Ovary (tissue), 7 donors: ENCODE measurements at regions not wholly inside any gene's neighbourhood (a gene's known extent, or its start where the extent isn't known, plus 50 kb on each side); places are given as distances from the start of the nearest gene placed in this dataset.

Experiments
- DNase-seq, 5 donors: peaks; one replicate each; pipeline ENCODE4 v3.0.0-alpha.2; 2019 to 2020
- H3K27ac ChIP-seq, 2 donors: fragments of 200-600 bp; one replicate each; pipeline versions ENCODE4 v1.5.1 to v1.8.0; 2019 to 2022
- H3K27me3 ChIP-seq: fragments of 200-600 bp; one replicate; pipeline ENCODE4 v1.8.0; 2022
- H3K36me3 ChIP-seq: fragments of 200-600 bp; sonication (generic); one replicate; pipeline ENCODE4 v1.5.1; 2019
- H3K4me1 ChIP-seq: one replicate; pipeline ENCODE4 v1.8.1; 2013; ENCODE audit warnings: mild to moderate bottlenecking, moderate library complexity; ENCODE audit not compliant: insufficient read depth
- H3K4me3 ChIP-seq: fragments of 200-600 bp; sonication (generic); one replicate; pipeline ENCODE4 v1.5.1; 2017
- H3K9me3 ChIP-seq, 2 donors: fragments of 200-600 bp in 1 of 2; sonication (generic) in 1 of 2; one replicate each; pipeline versions ENCODE4 v1.5.1 to v1.8.1; 2013 to 2019; ENCODE audit warnings: mild to moderate bottlenecking in 1 of 2, moderate library complexity in 1 of 2
- EP300 ChIP-seq: sonication (generic); formaldehyde crosslinking; IDR thresholded peaks from one replicate; pipeline ENCODE4 v1.6.1; 2017; ENCODE audit warnings: antibody characterized with exemption
- POLR2A ChIP-seq: fragments of 450-650 bp; IDR thresholded peaks from one replicate; pipeline ENCODE4 v1.6.1; 2017; ENCODE audit warnings: antibody characterized with exemption, mild to moderate bottlenecking, moderate library complexity
- WGBS, 3 donors: extraction: QIAGEN DNeasy Blood & Tissue Kit in 1 of 3; methylation state at CpG; one replicate each; pipeline versions ENCODE4 v1.1.5 to v1.1.7; 2013 to 2017; 5-methylcytosine and 5-hydroxymethylcytosine counted together
- intact Hi-C, 4 donors: fragments of 100-400 bp; cut with DNase I; formaldehyde crosslinking; loops; one replicate each; pipeline versions ENCODE4 v1.11.0 to v1.15.1; 2022 to 2023
- TF ChIP-seq, protein P1 (sequence below), 3 donors: fragments of 450-650 bp in 2 of 3; fragments of 200-600 bp in 1 of 3; IDR thresholded peaks; one replicate each; pipeline versions ENCODE4 v1.5.1 to v1.8.0; 2016 to 2022; ENCODE audit warnings: antibody characterized with exemption in 3 of 3, mild to moderate bottlenecking in 1 of 3
- donor health status: DM: no; HTN: no; CAD: no; lungs with moderate emphysema.
- donor health status: DM: no; HTN: no; CAD: no.
- donor health status: Bipolar disorder and iron deficiency.
- donor health status: DM: no; HTN: no; CAD: no.
- donor health status: DM: yes; HTN: yes; CAD: no.

DNA sequence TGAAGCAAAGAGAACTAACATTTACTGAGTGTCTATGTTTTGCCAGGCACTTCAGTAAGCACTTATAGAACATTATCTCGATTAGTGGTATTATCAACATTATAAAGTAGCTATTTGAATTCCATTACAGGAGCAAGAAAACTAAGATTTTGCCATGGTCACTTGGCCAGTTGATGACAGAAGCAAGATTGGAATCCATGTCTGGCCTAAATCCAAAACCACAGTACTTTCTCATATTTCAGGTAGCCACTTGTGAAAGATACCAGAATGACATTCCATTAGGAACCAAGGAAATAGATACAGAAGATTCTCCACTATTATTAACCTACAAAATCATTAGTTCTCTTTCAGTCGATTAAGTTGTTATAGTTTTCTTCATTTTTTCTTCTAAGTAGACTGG is 691.0 kb upstream of the API5 start:
- TF ChIP-seq, protein P1, sequence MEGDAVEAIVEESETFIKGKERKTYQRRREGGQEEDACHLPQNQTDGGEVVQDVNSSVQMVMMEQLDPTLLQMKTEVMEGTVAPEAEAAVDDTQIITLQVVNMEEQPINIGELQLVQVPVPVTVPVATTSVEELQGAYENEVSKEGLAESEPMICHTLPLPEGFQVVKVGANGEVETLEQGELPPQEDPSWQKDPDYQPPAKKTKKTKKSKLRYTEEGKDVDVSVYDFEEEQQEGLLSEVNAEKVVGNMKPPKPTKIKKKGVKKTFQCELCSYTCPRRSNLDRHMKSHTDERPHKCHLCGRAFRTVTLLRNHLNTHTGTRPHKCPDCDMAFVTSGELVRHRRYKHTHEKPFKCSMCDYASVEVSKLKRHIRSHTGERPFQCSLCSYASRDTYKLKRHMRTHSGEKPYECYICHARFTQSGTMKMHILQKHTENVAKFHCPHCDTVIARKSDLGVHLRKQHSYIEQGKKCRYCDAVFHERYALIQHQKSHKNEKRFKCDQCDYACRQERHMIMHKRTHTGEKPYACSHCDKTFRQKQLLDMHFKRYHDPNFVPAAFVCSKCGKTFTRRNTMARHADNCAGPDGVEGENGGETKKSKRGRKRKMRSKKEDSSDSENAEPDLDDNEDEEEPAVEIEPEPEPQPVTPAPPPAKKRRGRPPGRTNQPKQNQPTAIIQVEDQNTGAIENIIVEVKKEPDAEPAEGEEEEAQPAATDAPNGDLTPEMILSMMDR (IDR thresholded peaks at IDR 0.05), result no peak
- TF ChIP-seq POLR2A, result no peak
- no peak for TF ChIP-seq EP300
- no peak overlapping the region for H3K27ac ChIP-seq
- DNase-seq, result no peak
- 90 to 95% (median 93%) methylated on average over 2 of the region's 2 CpGs for WGBS, 3 donors
- intact Hi-C loops, result no loop called here
- H3K36me3 ChIP-seq, result no peaks in the 10 kb centered on the region
- H3K4me1 ChIP-seq, result no peaks in the 10 kb centered on the region
- H3K27me3 ChIP-seq, result no peaks in the 10 kb centered on the region
- H3K9me3 ChIP-seq, result no peaks in the 10 kb centered on the region
- no peak overlapping the region for H3K4me3 ChIP-seq

DNA sequence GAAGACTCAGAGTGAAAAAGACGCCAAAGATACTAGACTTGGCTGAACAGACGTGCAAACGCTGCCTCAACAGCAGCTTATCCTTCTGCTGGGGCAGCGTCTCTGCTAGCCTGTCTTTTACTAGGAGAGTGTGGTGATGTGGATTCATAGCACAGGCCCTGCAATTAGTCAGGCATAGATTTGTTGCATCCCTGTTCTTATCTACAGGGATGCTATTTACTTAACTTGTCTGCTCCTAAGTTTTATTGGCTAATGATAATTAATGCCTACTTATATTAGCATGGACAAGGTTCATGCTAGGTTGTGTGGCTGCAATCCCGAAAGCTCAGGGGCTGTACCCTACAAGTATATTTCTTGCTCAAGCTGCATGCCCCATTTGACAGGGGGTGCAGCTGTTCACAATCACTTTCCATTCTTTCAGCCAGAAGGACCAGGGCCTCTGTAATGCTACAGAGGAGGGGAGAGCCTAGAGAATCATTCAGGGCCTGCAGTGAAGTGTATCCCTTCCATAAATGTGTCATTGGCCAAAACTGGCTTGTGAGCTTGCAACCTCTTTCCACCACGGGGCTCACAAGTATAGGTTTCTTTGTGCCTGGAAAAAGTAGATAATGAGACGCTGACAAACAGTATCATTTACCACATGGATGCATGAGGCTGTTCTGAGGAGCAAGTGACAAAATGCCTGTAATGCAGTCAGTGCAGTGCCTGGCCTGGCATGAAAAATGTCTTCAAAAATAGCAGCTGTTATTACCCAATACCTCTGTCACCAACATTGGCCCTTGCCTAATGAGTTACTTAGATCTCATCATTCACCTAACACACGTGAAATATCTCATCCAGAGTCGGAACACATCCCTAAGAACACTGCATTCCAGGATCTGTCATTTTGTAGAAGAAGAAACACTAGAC is 685.8 kb upstream of the API5 start:
- 49 to 57% (median 51%) methylated on average over 9 of the region's 9 CpGs for WGBS, 3 donors
- no peaks in the 10 kb centered on the region for H3K4me1 ChIP-seq
- intact Hi-C loops, result no loop called here
- TF ChIP-seq EP300 (no peak), POLR2A (no peak)
- TF ChIP-seq, protein P1 (IDR thresholded peaks at IDR 0.05), result no peak
- no peak for DNase-seq
- no peaks in the 10 kb centered on the region for H3K27me3 ChIP-seq
- no peaks in the 10 kb centered on the region for H3K9me3 ChIP-seq
- no peak overlapping the region for H3K4me3 ChIP-seq
- H3K27ac ChIP-seq, result no peak overlapping the region
- H3K36me3 ChIP-seq, result no peaks in the 10 kb centered on the region

DNA sequence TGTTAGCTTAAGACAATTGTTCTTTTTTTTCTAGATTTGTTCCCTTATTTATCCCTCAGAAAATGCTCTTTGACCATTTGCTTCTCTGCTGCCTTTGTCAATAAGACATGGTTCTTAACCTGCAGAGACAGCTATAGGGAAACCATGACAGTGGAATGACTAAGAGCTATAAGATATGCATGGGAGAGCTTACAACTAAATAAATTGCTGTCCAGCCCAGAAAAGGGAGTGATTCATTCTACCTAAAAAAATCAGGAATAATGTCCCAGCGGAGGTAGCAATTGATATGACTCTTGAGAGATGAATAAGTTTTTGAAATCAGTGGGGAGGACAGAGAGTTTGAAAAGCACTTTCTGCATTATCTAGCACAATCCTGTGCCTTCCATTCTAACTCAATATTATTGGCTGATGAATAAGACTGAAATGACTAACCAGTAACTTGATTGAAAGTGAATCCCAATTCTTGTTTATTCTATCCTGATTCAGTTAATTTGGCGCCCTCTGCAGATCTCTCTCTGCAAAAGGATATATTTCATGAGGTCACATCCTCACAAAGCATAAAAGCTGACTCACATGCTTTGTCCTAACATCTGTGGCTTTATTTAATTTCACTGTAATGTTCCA is 680.5 kb upstream of the API5 start:
- H3K27ac ChIP-seq, result no peak overlapping the region
- H3K27me3 ChIP-seq, result no peaks in the 10 kb centered on the region
- no peak for DNase-seq
- no peaks in the 10 kb centered on the region for H3K36me3 ChIP-seq
- WGBS, 3 donors, result 48 to 56% (median 48%) methylated on average over 2 of the region's 2 CpGs
- intact Hi-C loops, result no loop called here
- H3K4me3 ChIP-seq, result no peak overlapping the region
- H3K4me1 ChIP-seq, result no peaks in the 10 kb centered on the region
- H3K9me3 ChIP-seq, result no peaks in the 10 kb centered on the region
- TF ChIP-seq, protein P1 (IDR thresholded peaks at IDR 0.05), result no peak
- TF ChIP-seq EP300 (no peak), POLR2A (no peak)

DNA sequence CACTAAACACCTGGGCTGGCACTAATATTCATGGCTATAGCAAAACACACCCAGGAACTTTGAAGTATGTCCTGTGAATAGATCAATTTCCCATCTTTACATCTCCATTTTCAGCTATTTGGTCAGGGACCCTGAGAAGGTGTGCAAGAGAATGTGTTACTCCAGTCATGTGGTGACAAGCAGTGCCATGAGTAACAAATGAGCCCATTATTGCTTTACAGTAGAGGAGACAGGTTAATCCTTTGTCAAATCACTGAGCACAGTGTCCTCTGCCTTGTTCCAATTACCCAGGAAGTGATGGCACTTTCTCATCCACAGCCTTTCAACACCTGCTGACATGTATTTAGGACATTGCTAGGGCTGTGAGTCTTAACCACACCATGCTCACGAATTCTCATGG is 664.8 kb upstream of the API5 start:
- WGBS, 3 donors, result 60 to 72% (median 64%) methylated on average over 1 of the region's 1 CpG
- intact Hi-C loops, result no loop called here
- H3K36me3 ChIP-seq, result no peaks in the 10 kb centered on the region
- no peak overlapping the region for H3K4me3 ChIP-seq
- no peak overlapping the region for H3K27ac ChIP-seq
- no peak for DNase-seq
- TF ChIP-seq, protein P1 (IDR thresholded peaks at IDR 0.05), result no peak
- no peak for TF ChIP-seq POLR2A
- no peak for TF ChIP-seq EP300
- H3K4me1 ChIP-seq, result no peaks in the 10 kb centered on the region
- no peaks in the 10 kb centered on the region for H3K9me3 ChIP-seq
- no peaks in the 10 kb centered on the region for H3K27me3 ChIP-seq
